HK-2 (cell line): ENCODE measurements at regions not wholly inside any gene's neighbourhood (a gene's known extent, or its start where the extent isn't known, plus 50 kb on each side); places are given as distances from the start of the nearest gene placed in this dataset.

Experiments used
- DNase-seq: peaks from one replicate; pipeline ENCODE4 v3.0.0-alpha.2; 2018; ENCODE audit not compliant: unreplicated experiment

DNA sequence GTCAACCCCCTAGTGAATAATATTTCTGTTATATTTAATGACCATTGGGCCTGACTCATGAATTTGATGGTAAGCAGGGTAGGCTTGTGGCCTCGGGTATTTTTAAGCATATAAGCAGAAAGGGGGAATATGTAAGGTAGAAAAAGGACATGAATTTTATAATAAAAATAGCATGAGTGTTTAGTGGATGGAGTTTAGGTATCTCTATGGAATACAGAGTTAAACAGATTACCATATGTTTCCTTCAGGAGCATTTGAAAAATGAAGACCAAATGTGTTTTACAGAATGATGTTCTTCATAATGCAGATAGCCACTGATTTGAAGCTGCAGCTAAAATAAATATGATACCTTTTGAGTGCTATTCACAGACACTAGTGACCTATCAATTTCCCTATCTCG is 191.7 kb upstream of the TSHZ2 start:
- no peak for DNase-seq

GRCh38 chr20:52779125-52779524 is 193.0 kb upstream of the TSHZ2 start:
- DNase-seq: no peak

- DNase-seq: no peak
Observed at GRCh38 chr20:52777171-52777570, 195.0 kb upstream of the TSHZ2 start.

GRCh38 chr20:52775786-52776185 is 196.4 kb upstream of the TSHZ2 start:
- DNase-seq: no peak

- DNase-seq: no peak
Observed at GRCh38 chr20:52768694-52769093, 203.5 kb upstream of the TSHZ2 start.

- no peak for DNase-seq
Observed at GRCh38 chr20:52766645-52767435, 205.3 kb upstream of the TSHZ2 start.

GRCh38 chr20:52763321-52763853 is 208.8 kb upstream of the TSHZ2 start:
- no peak for DNase-seq

- no peak for DNase-seq
Observed at GRCh38 chr20:52761867-52762266, 210.3 kb upstream of the TSHZ2 start.

DNA sequence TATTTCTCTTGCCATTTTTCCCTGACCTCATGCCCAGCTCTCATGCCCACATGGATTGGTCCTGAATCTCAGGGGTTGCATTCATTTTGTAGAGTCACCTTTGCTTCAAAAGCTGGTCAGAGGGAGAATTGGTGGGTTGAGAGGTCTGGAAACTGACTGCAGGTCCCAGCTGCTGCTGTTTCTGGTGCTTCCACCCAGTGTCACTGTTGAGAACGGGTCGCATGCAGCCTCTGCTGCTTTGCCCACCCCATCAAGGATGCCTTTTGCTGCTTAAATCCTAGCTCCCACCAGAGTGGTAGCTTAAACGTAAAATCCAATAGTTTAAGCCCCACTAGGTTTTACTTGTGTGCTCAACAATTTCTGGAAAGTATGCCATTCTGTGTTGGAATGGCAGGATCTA is 211.4 kb upstream of the TSHZ2 start:
- no peak for DNase-seq

DNA sequence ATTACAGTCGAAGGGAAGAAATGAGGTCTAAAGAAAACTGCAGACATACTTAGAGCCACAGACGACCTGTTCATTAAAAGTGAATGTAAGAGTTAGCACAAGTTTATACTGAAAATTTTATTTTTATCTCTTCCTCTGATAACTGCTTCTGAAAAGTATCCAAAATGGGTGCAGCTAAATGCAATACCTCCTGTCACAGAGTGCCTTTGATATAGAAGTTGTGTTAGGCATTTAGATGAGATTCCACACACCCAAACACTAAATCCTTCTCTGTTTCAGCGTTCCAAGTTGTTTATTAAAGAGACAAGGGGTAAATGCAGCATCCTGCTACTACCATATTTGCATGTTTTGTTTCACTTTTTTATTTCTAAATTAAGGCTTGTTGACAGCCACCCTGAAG is 214.7 kb upstream of the TSHZ2 start:
- no peak for DNase-seq

GRCh38 chr20:52755744-52756143 is 216.4 kb upstream of the TSHZ2 start:
- DNase-seq: no peak

GRCh38 chr20:52754366-52754765 is 217.8 kb upstream of the TSHZ2 start:
- DNase-seq: no peak

- DNase-seq: no peak
Observed at GRCh38 chr20:52752023-52752422, 220.1 kb upstream of the TSHZ2 start.

DNA sequence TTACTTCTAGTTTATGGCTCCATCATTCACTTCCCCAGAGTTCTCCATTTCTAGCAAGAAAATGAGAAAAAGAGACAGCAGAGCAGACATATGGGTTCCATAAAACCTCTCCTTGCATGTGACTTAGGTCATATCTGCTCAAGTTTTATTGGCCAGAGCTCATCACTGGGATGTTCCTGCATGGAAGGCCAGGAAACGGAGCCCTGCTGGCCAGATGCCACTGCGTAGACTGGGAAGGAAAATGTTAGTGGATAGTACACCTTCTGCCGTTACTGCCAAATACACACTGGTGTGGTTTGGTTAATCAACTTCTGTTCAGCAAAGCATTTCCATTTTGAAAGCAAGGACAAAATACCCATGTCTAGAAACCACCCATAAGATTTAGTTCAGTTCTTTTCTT is 220.6 kb upstream of the TSHZ2 start:
- no peak for DNase-seq

DNA sequence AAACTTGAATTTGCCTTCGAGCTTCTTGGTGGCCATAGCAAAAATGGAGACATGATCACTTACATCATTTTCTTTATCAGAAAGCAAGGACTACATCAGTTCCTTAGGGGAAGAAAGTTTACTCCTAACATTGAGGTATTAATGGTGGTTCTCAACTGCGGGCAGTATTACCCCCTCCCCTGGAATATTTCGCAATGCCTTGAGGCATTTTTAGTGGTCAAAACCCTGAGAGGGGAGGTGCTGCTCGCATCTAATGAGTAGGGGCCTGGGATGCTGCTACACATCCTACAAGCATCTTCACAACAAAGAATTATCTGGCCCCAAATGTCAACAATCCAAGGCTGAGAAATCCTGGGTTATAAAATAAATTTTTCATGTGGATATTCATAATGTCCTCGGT is 222.2 kb upstream of the TSHZ2 start:
- DNase-seq: no peak

- no peak for DNase-seq
Observed at GRCh38 chr20:52748990-52749389, 223.2 kb upstream of the TSHZ2 start.

- DNase-seq: no peak
Observed at GRCh38 chr20:52748285-52748932, 223.7 kb upstream of the TSHZ2 start.

DNA sequence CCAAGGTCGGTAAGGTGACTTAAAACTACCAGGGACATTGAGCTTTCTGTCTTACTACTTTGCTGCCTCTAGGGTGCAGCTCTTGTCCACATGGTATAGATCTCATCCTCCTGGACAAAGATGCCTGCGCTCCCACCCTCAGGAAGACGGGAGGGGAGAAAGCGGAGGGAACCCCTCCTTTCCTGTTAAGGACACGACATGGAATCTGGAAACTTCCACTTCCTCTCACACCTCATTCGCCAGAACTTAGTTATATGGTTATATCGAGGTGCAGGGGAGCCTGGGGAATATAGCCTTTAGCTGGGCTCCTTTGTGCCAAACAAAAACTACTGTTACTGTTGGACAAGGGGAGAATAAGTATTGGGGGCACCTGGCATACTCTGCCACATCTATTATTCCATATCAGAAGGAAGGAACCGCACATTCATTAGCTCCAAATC is 224.3 kb upstream of the TSHZ2 start:
- no peak for DNase-seq

GRCh38 chr20:52746770-52747169 is 225.4 kb upstream of the TSHZ2 start:
- DNase-seq: no peak

- DNase-seq: no peak
Observed at GRCh38 chr20:52746190-52746589, 226.0 kb upstream of the TSHZ2 start.

- no peak for DNase-seq
Observed at GRCh38 chr20:52744441-52744840, 227.7 kb upstream of the TSHZ2 start.

DNA sequence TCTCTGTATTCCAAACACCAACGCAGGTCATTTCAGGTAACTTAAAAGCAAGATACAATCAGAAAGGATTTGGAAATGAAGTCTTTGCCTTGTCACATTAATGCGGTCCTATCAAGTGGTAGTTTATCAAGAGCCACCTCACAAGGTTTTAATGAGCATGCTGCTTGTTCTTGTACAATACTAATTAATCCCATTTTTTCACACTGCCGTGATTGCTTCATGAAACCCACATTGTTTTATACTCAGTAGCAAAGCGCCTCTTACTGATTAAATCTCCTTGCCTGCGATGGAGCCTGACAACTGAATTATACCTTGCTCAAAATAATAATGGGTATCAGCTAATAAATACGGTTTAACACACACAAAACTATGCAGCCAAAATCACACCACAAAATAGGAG is 234.1 kb upstream of the TSHZ2 start:
- DNase-seq: no peak

DNA sequence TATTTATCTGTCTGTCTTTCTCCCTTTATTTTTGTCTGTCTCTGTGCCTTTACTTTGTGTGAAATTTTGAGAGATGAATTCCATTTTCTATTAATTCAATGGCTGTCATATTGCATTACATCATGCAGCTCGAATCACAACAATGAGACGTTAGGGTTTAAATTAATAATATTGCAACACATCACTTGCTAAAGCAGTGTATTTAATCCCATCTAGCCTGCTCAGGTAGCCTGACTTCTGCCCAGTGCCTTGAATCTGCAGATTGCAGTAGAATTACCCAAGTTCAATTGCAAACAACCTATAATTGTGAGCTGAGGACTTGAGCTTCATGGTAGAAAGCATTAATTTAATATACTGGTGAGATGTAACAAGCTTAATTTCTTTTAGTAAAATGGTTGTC is 235.7 kb upstream of the TSHZ2 start:
- DNase-seq: no peak
